ENCODE measurements at regions not wholly inside any gene's neighbourhood (a gene's known extent, or its start where the extent isn't known, plus 50 kb on each side); places are given as distances from the start of the nearest gene placed in this dataset.

DNA sequence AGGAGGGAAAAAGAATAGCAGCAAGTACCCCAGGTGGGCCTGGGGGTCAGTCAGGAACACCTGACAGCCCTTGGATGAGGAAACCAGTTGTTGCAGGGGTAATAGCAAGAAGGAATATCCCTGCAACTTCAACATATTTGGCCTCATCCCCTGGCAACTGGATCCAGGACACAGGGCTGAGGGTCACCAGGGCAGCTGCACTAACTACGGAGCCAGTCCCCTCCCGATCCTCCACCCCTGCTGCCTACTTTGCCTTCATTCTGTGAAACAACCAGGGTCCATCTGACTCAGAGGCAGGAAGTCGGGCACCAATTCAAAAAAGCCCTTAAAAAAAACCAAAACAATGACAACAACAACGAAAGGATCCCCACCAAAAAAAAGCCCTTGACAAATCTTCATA, 52.9 kb downstream of the FRMPD3 start:
- no peak for DNase-seq

DNA sequence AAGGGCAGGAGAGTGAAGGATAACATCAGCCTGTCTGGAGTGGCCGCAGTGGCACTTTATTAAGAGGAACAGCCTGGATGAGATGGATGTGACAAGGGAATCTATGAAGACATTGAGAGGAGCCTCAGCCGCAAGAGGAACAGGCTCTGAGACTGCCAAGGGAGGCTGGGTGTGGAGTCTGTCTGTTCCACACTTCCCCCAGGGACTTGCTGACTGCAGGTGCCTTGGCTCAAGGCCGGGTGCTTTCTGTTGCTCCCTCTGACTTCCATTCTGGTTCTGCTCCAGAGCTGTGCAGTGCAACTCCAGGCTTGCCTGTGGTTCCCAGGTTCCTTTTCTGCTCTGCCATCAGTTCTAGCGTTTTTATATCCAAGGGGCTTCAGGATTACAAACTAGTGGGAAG, 54.6 kb downstream of the FRMPD3 start:
- DNase-seq = no peak

DNA sequence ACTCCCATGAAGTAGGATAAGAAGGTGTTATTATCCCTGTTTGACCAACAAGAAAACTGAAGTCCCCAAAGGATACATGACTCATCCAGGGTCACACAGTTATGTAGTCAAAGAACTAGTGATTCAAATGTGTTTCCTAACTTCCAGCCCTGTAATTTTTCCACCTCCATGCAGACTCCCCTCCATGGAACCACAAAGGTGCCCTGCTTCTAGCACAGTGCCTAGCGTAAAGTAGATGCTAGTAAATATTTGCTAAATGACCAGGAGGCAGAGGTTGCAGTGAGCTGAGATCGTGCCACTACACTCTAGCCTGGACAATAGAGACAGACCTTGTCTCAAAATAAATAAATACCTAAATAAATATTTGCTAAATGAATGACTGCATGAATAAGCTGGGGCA, 55.8 kb downstream of the FRMPD3 start:
- no peak for DNase-seq

DNA sequence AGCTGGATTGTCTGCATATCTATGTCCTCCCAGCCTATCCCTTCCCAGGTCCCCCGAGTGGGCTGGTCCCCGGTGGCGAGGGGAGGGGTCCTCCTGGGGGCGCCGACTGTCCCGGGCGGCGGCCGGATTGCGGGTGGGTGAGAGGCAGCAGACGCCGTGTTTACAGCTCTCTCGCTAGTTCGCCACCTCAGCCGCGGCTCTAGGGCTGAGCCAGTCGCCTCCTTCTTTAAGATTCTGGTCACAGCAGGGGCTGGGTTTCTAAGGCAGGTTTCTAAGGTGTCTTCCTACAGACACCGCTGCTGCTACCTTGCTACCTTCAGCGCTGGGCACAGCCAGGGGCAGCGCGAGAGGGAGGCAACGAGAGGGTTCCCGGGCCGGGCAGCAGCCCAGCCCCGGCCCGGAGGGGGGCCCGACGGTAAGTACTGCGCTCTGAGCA, 57.2 kb downstream of the FRMPD3 start:
- no peak for DNase-seq

DNA sequence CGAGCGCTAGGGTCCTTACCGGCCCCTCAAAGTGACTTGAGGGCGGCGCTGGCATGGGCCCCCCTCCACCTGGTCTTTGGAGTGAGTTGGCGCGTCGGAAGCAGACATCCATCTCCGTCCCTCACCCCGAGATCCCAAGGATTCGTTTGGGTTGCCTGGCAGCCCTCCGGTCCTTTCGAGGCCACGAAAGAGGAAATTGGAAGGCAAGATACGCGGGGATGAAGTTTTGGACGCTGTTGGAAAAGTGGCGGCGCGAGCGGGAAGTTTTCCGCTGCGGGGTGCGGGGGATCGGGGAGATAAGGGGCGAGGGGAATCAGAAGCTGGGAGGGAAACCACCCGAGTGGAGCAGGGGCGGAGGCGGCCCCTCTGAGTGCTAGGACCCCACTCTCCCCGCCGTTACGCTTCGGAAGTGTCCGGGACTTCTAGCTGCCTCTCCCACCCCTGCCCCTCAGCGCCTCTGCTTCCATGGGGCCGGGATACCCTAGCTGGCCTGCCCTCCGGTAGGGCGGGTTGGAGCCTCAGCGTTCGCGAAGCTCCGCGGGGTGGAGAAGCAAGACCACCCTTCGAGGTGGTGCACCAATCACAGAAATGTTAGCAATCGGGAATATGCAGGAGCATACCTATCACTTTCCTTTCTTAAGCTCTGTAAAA, 57.8 kb downstream of the FRMPD3 start:
- DNase-seq = no peak

- DNase-seq = no peak
These were observed 58.3 kb downstream of the FRMPD3 start for GRCh38 chrX:107507744-107508117.

GRCh38 chrX:107508925-107509324, 59.5 kb downstream of the FRMPD3 start:
- no peak for DNase-seq

- DNase-seq = no peak
These were observed 65.5 kb downstream of the FRMPD3 start for GRCh38 chrX:107514944-107515343.

DNA sequence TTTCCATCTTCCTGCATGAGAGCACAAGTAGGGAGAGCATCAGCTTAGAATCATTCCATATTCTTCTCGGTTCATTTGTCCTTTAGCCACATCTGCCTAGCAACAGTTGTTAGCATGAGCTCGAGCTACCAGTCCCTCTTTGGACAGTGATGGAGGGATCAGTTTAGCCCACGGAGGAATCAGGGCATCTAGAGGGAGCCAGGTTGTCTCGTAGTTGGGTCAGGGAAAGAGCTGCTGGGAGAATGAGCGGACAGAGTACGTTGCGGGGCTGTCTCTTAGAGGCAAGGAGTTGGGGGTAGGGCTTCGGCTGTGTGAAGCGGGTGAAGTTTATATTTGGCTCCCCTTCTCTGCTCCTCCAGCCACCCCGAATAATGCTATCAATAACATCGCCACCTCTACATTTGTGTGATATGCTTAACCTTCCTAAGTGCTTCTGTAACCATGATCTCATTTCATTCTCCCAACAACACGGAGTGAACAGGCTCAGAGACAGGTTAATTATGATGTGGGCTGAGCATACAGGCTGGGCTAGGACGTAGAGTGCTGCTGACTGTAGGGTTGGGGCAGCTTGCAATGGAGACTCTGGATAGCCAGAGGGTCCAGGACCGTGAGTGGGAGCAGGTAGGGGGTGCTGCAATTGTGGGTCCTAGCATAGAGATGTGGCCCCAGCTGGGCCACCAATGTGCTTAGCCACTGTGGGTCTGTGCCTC, 72.6 kb downstream of the FRMPD3 start:
- no peak for DNase-seq

- DNase-seq = no peak
These were observed 73.4 kb downstream of the FRMPD3 start for GRCh38 chrX:107522901-107523300.

DNA sequence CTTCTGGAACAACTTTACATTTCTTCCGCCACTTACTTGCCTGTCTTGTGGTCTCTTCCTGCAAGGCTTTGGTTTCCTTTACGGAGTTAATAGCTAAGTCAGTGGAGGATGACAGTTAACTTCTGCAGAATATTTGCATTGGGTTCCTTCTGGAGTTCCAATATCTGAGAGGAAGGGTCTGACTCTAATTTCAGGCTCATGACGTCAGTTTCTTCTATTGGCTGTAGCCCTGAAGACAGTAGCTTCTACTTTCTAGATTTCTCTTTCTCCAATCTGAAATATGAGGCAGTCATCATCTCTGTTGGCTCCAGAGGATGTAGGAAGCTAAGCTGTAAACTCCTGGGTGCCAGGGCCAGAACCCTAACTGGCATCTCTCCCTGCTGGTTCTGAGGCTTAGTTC, 76.7 kb downstream of the FRMPD3 start:
- no peak for DNase-seq

GRCh38 chrX:107530141-107530540, 80.7 kb downstream of the FRMPD3 start:
- no peak for DNase-seq

DNA sequence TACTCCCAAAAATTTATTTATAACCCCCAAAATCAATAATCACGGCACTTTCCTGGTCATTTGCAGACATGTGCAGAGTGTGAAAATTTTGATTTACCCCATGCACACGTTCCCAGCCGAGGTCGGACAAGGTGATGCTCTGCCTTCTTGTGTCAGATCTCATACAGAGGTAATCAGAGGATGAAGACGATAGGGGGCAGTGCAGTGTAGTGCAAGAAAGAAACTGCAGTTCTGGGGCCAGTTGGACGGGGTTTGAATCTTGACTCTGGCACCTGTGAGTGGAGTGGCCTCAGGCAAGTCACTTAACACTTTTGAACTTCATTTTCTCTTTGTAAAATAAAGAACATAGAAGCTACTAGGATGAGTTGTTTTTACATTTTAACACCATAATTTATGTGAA, 88.4 kb downstream of the FRMPD3 start:
- peak; percentile 19 for DNase-seq

GRCh38 chrX:107541244-107541643, 87.1 kb upstream of the PRPS1 start:
- DNase-seq = no peak

GRCh38 chrX:107542040-107542439, 86.3 kb upstream of the PRPS1 start:
- no peak for DNase-seq

GRCh38 chrX:107542500-107542899, 85.8 kb upstream of the PRPS1 start:
- no peak for DNase-seq

- DNase-seq = no peak
These were observed 80.7 kb upstream of the PRPS1 start for GRCh38 chrX:107547621-107548020.

DNA sequence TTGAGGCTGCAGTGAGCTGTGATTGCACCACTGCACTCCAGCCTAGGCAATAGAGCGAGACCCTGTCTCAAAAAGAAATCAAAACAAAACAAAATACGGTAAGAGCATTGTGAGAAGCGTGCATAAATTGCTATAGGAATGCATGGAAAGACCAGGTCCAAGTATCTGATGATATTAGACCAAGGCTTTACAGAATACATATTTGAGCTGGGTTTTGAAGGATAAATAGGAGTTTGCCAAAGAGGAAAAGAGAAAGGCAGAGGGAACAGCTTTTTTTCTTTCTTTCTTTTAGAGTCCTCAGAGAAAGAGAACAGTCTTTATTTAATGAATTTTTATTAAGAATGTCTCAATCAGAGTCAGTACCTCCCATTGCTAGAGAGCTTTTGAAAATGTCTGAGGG, 79.5 kb upstream of the PRPS1 start:
- no peak for DNase-seq

- no peak for DNase-seq
These were observed 78.8 kb upstream of the PRPS1 start for GRCh38 chrX:107549504-107549903.

GRCh38 chrX:107551546-107551945, 76.8 kb upstream of the PRPS1 start:
- no peak for DNase-seq

DNA sequence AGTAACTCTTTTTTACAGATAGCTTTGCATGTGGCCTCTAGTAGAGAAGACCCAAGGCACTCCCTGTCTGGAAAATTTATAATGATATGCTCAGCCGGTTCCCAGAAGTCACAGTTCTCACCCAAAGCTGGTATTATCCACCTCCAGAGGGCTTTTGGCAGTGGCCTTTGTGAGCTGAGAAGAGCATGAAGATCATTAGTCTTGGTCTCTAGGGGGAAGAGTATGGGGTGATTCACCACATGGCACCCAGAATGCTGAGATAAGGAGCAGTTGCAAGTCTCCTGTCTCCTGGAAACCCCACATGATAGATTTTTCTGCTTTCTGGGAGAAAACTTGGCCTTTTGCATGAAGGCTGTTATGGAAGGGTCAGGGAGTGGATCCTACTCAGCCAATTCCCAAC, 75.4 kb upstream of the PRPS1 start:
- DNase-seq = no peak

DNA sequence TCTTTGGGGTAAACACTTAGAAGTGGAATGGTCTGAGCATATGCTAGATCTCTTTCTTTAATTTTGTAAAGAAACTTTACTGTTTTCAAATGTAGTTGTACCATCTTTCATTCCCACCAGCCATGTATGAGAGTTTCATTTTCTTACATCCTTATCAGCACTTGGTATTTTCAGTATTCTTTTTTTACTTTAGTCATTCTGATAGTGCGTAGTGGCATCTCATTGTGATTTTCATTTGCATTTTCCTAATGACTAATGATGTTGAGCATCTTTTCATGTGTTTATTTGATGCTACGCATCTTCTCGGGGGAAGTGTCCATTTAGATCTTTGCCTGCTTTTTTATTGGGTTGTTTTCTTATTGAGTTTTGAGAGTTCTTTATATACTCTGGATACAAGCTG, 71.3 kb upstream of the PRPS1 start:
- DNase-seq = no peak

- no peak for DNase-seq
These were observed 68.8 kb upstream of the PRPS1 start for GRCh38 chrX:107559506-107559905.

GRCh38 chrX:107560041-107560440, 68.3 kb upstream of the PRPS1 start:
- no peak for DNase-seq

DNA sequence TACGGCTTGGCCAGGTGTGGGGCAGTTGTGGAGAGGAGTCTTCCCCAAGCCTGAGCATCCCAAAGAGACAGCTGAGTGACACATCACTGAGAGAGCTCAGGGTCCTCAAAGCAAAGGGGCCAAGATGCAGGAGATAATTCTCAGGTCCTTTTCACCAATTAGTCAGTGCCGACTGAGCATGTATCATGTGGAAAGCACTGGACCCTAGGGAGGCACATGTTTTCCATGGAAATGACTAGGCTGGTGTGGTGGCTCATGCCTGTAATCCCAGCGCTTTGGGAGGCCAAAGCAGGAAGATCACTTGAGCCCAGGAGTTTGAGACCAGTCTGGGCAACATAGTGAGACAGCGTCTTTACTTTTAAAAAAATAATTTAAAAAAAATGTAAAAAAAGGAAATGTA, 67.3 kb upstream of the PRPS1 start:
- DNase-seq = no peak
